NCI-H2227 treated with DMSO at 0.1 percent for 48 hours (cell line): ENCODE measurements at regions not wholly inside any gene's neighbourhood (a gene's known extent, or its start where the extent isn't known, plus 50 kb on each side); places are given as distances from the start of the nearest gene placed in this dataset.

Experiments
- DNase-seq: peaks from one replicate; lab custom pipeline; 2025; lab: John Stamatoyannopoulos, UW

- no peak for DNase-seq
Observed at GRCh38 chr16:54475019-54475601, 188.5 kb upstream of the IRX3 start.

DNA sequence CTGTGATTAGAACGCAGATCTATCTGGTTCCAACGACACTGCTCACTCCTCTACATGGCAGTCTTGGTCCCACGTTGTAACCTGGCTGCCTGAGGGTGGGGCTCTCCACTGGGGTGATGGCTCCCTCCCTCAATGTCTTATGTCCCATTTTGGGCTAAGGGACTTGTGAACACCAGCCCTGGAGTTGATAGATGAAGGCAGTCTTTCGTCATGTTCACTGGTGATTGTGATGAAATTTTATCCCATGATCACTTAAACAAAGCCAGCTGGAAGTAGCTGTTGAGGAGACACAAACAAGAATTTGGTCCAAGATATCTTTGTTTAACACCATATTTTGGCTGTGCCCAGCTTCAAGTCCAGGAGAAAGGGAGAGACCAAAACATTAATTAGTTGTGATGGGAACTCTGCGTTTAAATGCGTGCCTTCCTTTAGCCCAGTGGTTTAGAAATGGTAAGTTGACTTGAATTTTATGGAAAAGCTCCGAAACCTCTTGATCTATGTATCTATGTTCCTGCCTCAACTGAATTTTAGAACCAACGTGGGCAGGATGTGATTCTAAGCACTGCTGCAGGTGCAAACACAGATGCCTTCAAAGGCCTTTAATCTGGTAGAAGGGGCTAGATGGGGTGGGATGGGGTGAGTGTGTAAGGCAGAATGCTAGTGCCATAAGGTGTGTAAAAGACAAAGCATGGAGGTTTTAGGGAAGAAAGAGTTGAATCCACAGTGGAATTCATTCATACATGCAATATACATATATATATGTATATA is 186.8 kb upstream of the IRX3 start:
- DNase-seq, result no peak

- no peak for DNase-seq
Observed at GRCh38 chr16:54467398-54467797, 180.8 kb upstream of the IRX3 start.

DNA sequence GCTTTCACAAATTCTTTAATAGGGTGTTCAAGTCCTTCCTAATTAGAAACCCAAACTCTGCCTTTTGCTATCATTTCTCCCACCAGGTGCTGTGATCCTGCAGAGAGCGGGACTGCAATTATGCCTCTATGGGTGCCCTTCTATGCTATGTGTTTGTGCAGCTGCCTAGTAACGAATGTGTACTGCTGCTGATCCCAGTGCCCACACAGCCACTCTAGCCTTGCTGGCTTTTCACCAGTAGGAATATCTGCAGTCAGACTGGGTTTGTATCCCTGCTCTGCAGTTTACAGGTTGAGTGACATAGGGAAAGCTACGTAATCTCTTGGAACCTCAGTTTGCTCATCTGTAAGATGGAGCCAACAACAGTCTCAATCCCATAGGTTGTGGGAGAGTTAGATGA is 179.6 kb upstream of the IRX3 start:
- DNase-seq, result no peak

DNA sequence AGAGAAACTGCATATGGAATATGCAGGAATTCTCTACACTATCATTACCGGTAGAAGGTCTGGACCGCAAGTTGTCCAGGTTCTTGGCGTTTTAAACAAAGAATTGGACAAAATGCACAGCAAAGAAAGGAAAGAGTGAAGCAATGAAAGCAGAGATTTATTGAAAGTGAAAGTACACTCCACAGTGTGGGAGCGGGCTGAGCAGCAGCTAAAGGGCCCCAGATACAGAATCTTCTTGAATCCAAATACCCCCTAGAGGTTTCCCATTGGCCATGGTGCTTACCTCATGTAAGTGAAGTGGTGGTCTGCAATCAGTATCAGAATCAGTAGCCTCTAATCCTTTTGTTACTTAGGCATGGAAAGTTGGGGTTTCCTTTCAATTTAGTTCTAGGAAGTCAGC is 178.5 kb upstream of the IRX3 start:
- no peak for DNase-seq

DNA sequence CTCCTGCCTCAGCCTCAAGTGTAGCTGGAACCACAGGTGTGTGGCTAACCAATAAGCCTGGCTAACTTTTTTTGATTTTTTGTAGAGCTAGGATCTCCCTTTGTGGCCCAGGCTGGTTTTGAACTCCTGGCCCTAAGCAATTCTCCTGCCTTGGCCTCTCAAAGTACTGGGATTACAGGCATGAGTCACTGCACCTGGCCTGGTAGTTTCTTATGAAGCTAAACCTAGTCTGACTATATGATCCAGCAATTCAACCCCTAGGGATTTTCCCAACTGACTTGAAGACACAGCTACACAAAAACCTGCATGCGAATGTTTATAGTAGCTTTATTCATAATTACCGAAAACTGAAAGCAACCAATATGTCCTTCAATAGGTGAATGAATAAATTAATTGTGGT is 176.2 kb upstream of the IRX3 start:
- DNase-seq, result no peak

DNA sequence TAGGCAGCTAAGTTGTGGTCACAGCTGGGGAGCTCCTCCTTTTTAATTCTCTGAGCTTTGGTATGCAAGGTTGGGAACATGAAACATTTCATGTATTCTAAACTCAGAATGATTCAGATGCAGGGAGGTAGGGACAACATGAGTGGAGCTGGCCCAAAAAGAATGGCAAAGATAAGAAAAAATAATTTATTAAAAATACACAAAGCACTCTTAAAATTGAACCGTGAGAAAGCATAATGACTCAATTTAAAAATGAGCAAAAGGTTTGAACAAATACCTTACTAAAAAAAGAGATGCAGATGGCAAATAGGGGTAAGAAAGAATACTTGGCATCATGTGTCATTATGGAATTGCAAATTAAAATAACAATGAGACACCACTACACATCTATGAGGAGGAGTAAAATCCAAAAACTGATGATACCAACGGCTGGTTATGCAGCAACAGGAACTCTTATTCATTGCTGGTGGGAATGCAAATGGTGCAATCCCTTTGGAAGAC is 175.6 kb upstream of the IRX3 start:
- no peak for DNase-seq

GRCh38 chr16:54460263-54460860 is 173.8 kb upstream of the IRX3 start:
- DNase-seq, result no peak

- DNase-seq, result no peak
Observed at GRCh38 chr16:54459509-54460262, 173.1 kb upstream of the IRX3 start.

GRCh38 chr16:54458923-54459322 is 172.3 kb upstream of the IRX3 start:
- no peak for DNase-seq

- DNase-seq, result no peak
Observed at GRCh38 chr16:54456291-54456690, 169.7 kb upstream of the IRX3 start.

GRCh38 chr16:54455030-54455725 is 168.6 kb upstream of the IRX3 start:
- DNase-seq, result no peak

DNA sequence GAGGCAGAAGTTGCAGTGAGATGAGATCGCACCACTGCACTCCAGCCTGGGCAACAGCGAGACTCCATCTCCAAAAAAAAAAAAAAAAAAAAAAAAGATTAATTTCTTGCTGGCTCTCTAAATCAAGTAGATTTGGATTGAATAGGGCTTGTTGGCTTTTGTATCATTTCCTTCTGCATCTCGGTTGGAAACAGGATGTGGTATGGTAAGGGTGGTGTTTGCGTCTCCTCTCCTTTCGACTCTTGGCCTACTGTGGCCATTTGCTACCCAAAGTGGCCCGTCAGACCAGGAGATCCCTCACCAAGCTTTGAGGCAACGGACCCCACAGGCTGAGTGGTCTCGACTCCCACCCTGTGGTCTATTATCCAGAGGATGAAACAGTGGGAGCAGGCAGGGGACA is 168.0 kb upstream of the IRX3 start:
- DNase-seq, result no peak

GRCh38 chr16:54453871-54454270 is 167.3 kb upstream of the IRX3 start:
- no peak for DNase-seq

GRCh38 chr16:54447576-54448440 is 161.2 kb upstream of the IRX3 start:
- no peak for DNase-seq

- no peak for DNase-seq
Observed at GRCh38 chr16:54446639-54447038, 160.1 kb upstream of the IRX3 start.

DNA sequence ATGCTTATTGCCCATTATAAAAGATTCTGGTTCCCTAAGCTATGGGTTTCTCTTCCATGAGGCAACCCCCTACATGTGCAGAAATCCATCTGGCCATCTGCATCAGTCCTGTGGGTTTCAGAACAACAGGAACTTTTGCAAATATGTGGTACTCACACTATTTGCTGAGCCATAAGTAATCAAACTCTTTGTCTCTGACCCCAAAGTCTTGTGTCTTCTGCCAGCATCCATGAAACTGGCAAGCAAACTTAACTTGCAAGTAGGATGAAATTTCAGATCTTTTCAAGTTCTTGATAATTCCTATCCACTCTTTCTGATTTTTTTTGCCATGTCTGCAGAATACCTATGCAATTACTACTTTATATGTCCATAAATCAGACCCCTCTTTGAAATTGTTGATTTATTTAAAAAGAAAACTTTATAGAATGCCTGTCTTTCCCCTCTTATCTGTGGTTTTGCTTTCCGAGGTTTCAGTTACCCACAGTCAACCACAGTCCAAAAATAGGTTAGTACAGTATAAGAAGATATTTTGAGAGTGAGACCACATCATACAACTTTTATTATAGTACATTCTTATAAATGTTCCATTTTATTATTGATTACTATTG is 158.4 kb upstream of the IRX3 start:
- DNase-seq, result no peak

DNA sequence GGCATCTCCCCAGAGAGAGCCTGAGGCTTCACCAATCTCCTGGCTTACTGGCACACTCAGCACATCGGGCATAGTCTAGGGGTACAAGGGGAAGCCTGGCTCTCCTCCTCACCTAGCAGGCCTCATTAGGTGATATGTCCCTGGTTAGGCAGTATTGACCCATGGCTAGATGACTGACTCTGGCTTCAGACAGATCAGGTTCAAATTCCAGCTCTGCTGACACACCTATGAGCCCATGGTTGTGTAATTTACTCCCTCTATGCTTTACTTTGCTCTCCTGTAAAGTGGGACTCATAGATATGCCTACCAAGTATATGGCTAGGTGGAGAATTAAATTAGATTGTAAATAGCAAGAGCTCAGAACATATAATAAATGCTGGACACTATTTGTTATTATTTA is 157.3 kb upstream of the IRX3 start:
- DNase-seq, result no peak

GRCh38 chr16:54443352-54443751 is 156.8 kb upstream of the IRX3 start:
- no peak for DNase-seq

DNA sequence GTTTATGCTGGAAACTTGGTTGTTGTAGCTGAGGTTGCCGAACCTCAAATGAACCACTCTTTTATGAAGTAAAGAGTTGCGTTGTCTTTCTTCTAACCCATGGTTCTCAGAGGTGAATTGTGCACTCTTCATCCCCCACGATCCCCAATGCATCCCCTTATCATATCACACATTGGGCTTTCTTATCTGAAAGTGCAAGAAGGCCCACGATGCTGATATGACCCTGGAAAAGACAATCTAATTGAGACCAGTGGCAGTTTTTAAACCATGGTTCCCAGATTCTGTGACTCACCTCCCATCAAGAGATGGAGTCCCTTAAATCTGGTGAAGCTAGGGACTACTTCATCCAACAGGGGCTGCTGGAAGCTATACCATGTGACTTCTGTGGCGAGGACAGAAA is 156.3 kb upstream of the IRX3 start:
- DNase-seq, result no peak

DNA sequence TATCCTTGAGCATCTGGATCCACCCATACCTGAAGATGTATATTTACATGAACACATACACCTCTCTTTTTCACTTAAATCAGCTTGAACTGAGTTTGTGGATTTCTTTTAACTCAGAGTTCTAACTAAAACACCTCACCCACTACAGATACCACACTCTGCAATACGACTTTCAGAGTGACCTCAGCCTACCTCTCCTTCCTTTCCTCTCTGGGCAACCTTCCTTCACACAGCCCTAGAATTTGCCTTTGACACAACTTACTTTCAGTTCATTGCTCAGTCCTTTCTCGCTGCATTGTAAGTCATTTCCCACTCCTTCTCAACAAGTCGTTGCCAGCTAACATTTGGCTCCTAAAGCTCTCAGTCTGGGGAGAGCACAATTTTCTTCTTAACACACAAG is 151.9 kb upstream of the IRX3 start:
- no peak for DNase-seq
